ENCODE measurements at regions not wholly inside any gene's neighbourhood (a gene's known extent, or its start where the extent isn't known, plus 50 kb on each side); places are given as distances from the start of the nearest gene placed in this dataset.
A peak's percentile ranks its signal among the peaks of the same experiment; 100 is the strongest.

GRCh38 chr4:125159001-125159400 is 155.8 kb upstream of the FAT4 start:
- H4K20me1 ChIP-seq (ENCODE audit: insufficient read depth), result no peaks in the 10 kb centered on the region
- no peaks in the 10 kb centered on the region for H3K9me3 ChIP-seq (ENCODE audit: insufficient read depth, low read depth)
- intact Hi-C loops (cut with micrococcal nuclease; ENCODE audit: unreplicated experiment), result no loop called here
- H3K9me2 ChIP-seq (ENCODE audit: insufficient read depth), result no peaks in the 10 kb centered on the region; the same call in 1 of the 2 replicates
- BruUV-seq (replicated peaks), result no TSS peak
- no peak overlapping the region for H3K4me2 ChIP-seq
- H3K36me3 ChIP-seq (ENCODE audit: low read depth), result no peaks in the 10 kb centered on the region
- no peak overlapping the region for H3K27ac ChIP-seq
- ChIA-PET CTCF (no interaction called here), POLR2A (ENCODE audit: unreplicated experiment) (no interaction called here)
- no peak overlapping the region for H3K4me3 ChIP-seq
- H3K27me3 ChIP-seq (ENCODE audit: insufficient read depth, low read depth), result no peaks in the 10 kb centered on the region
- H3F3A ChIP-seq (ENCODE audit: insufficient read depth, low read depth), result no peaks in the 10 kb centered on the region
- no peaks in the 10 kb centered on the region for H3K79me2 ChIP-seq (ENCODE audit: low read depth)
- peak overlapping the region; percentile 25; the same call in 1 of the 2 replicates for H2AFZ ChIP-seq
- DNase-seq, result no peak
- TF ChIP-seq EZH2 (IDR thresholded peaks at IDR 0.05; ENCODE audit: low read depth) (no peak), CTCF (conservative IDR thresholded peaks at IDR 0.05) (no peak)
- H3K4me1 ChIP-seq (replicated peaks; ENCODE audit: insufficient read depth), result no peaks in the 10 kb centered on the region

DNA sequence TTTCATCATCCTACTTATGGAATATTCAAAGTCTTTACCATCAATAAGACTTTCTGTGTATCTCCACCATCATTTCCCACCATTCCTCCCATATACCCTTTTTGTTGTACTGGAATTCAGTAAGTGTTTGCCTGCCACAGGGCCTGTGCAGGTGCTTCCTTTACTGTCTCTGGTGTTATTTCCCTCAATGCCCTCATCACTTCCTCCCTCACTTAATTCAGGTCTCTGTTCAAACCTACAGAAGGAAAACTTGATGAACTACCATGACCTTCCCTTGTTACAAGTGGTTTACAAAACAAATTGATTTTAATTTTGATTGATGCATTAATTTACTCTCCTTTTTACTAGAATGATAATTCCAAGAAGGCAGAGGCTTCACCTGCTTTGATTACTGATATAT is 159.5 kb upstream of the FAT4 start:
- no peaks in the 10 kb centered on the region for H3F3A ChIP-seq (ENCODE audit: insufficient read depth, low read depth)
- H3K9me3 ChIP-seq (ENCODE audit: insufficient read depth, low read depth), result no peaks in the 10 kb centered on the region
- no peak for DNase-seq
- no peak overlapping the region for H3K27ac ChIP-seq
- no peak overlapping the region for H3K4me2 ChIP-seq
- H3K4me3 ChIP-seq, result no peak overlapping the region
- H3K9me2 ChIP-seq (ENCODE audit: insufficient read depth), result no peaks in the 10 kb centered on the region; the same call in 1 of the 2 replicates
- no peaks in the 10 kb centered on the region for H3K27me3 ChIP-seq (ENCODE audit: insufficient read depth, low read depth)
- intact Hi-C loops (cut with micrococcal nuclease; ENCODE audit: unreplicated experiment), result no loop called here
- no peak overlapping the region for H2AFZ ChIP-seq
- no peaks in the 10 kb centered on the region for H3K36me3 ChIP-seq (ENCODE audit: low read depth)
- H3K4me1 ChIP-seq (replicated peaks; ENCODE audit: insufficient read depth), result no peaks in the 10 kb centered on the region
- CTCF ChIA-PET, result no interaction called here
- H3K79me2 ChIP-seq (ENCODE audit: low read depth), result no peaks in the 10 kb centered on the region
- POLR2A ChIA-PET (ENCODE audit: unreplicated experiment), result no interaction called here
- no TSS peak for BruUV-seq (replicated peaks)
- no peaks in the 10 kb centered on the region for H4K20me1 ChIP-seq (ENCODE audit: insufficient read depth)
- TF ChIP-seq EZH2 (IDR thresholded peaks at IDR 0.05; ENCODE audit: low read depth) (no peak), CTCF (conservative IDR thresholded peaks at IDR 0.05) (no peak)

GRCh38 chr4:125140966-125141495 is 173.7 kb upstream of the FAT4 start:
- H3K27ac ChIP-seq, result no peak overlapping the region
- no peak overlapping the region; the same call in 1 of the 2 replicates for H2AFZ ChIP-seq
- BruUV-seq (replicated peaks), result no TSS peak
- ChIA-PET CTCF (no interaction called here), POLR2A (ENCODE audit: unreplicated experiment) (no interaction called here)
- no peak overlapping the region for H3K4me2 ChIP-seq
- intact Hi-C loops (cut with micrococcal nuclease; ENCODE audit: unreplicated experiment), result no loop called here
- no peaks in the 10 kb centered on the region for H3K36me3 ChIP-seq (ENCODE audit: low read depth)
- H3K4me3 ChIP-seq, result no peak overlapping the region
- TF ChIP-seq EZH2 (IDR thresholded peaks at IDR 0.05; ENCODE audit: low read depth) (no peak), CTCF (conservative IDR thresholded peaks at IDR 0.05) (no peak)
- no peaks in the 10 kb centered on the region for H3K4me1 ChIP-seq (replicated peaks; ENCODE audit: insufficient read depth)
- no peaks in the 10 kb centered on the region for H3K9me3 ChIP-seq (ENCODE audit: insufficient read depth, low read depth)
- no peaks in the 10 kb centered on the region for H3K79me2 ChIP-seq (ENCODE audit: low read depth)
- H3K9me2 ChIP-seq (ENCODE audit: insufficient read depth), result no peaks in the 10 kb centered on the region
- no peak for DNase-seq
- H4K20me1 ChIP-seq (ENCODE audit: insufficient read depth), result no peaks in the 10 kb centered on the region
- H3K27me3 ChIP-seq (ENCODE audit: insufficient read depth, low read depth), result no peaks in the 10 kb centered on the region
- H3F3A ChIP-seq (ENCODE audit: insufficient read depth, low read depth), result no peaks in the 10 kb centered on the region
